Ramos (cell line): ENCODE measurements at regions not wholly inside any gene's neighbourhood (a gene's known extent, or its start where the extent isn't known, plus 50 kb on each side); places are given as distances from the start of the nearest gene placed in this dataset.

Source experiments
- in situ Hi-C: fragments of 300-500 bp; cut with MboI; formaldehyde crosslinking; loops from one replicate; pipeline ENCODE4 v1.14.3; 2022; ENCODE audit warnings: low sequenced_read_pairs; ENCODE audit not compliant: unreplicated experiment

GRCh38 chr18:41761333-41762018 lies 193.6 kb upstream of the PIK3C3 start:
- in situ Hi-C loops = no loop called here

GRCh38 chr18:41758534-41758933 lies 196.5 kb upstream of the PIK3C3 start:
- in situ Hi-C loops = no loop called here

- in situ Hi-C loops = no loop called here
Observed at GRCh38 chr18:41756141-41756540, 198.9 kb upstream of the PIK3C3 start.

- in situ Hi-C loops = no loop called here
Observed at GRCh38 chr18:41754332-41754731, 200.7 kb upstream of the PIK3C3 start.

GRCh38 chr18:41753826-41754225 lies 201.2 kb upstream of the PIK3C3 start:
- in situ Hi-C loops = no loop called here

GRCh38 chr18:41752826-41753225 lies 202.2 kb upstream of the PIK3C3 start:
- in situ Hi-C loops = no loop called here

GRCh38 chr18:41751652-41752051 lies 203.4 kb upstream of the PIK3C3 start:
- in situ Hi-C loops = no loop called here

GRCh38 chr18:41751161-41751560 lies 203.9 kb upstream of the PIK3C3 start:
- in situ Hi-C loops = no loop called here

- in situ Hi-C loops = no loop called here
Observed at GRCh38 chr18:41747723-41748242, 207.3 kb upstream of the PIK3C3 start.

GRCh38 chr18:41745166-41746049 lies 209.6 kb upstream of the PIK3C3 start:
- in situ Hi-C loops = no loop called here

GRCh38 chr18:41744421-41745030 lies 210.5 kb upstream of the PIK3C3 start:
- in situ Hi-C loops = no loop called here

GRCh38 chr18:41737218-41737617 lies 217.8 kb upstream of the PIK3C3 start:
- in situ Hi-C loops = no loop called here

GRCh38 chr18:41734917-41735316 lies 220.1 kb upstream of the PIK3C3 start:
- in situ Hi-C loops = no loop called here

GRCh38 chr18:41732356-41732755 lies 222.7 kb upstream of the PIK3C3 start:
- in situ Hi-C loops = no loop called here

GRCh38 chr18:41731884-41732283 lies 223.2 kb upstream of the PIK3C3 start:
- in situ Hi-C loops = no loop called here

- in situ Hi-C loops = no loop called here
Observed at GRCh38 chr18:41724195-41724594, 230.8 kb upstream of the PIK3C3 start.

- in situ Hi-C loops = no loop called here
Observed at GRCh38 chr18:41721103-41721790, 233.8 kb upstream of the PIK3C3 start.

- in situ Hi-C loops = no loop called here
Observed at GRCh38 chr18:41720226-41720625, 234.8 kb upstream of the PIK3C3 start.

- in situ Hi-C loops = no loop called here
Observed at GRCh38 chr18:41719808-41720207, 235.2 kb upstream of the PIK3C3 start.

- in situ Hi-C loops = no loop called here
Observed at GRCh38 chr18:41714872-41715271, 240.2 kb upstream of the PIK3C3 start.
